H9 (cell line): ENCODE measurements at regions not wholly inside any gene's neighbourhood (a gene's known extent, or its start where the extent isn't known, plus 50 kb on each side); places are given as distances from the start of the nearest gene placed in this dataset.

Experiments
- DNase-seq: peaks from one replicate; pipeline ENCODE4 v3.0.0-alpha.2; 2017
- H2AFZ ChIP-seq: one replicate; pipeline ENCODE4 v1.6.1; 2013; ENCODE audit warnings: mild to moderate bottlenecking, low read length, control low read depth, moderate library complexity
- H2AK5ac ChIP-seq: 2 replicates; pipeline ENCODE4 v1.6.1; 2013; ENCODE audit warnings: low read length, control low read depth, mixed read lengths; ENCODE audit not compliant: insufficient read length
- H2BK120ac ChIP-seq: one replicate; pipeline ENCODE4 v1.6.1; 2013; ENCODE audit warnings: low read depth, mild to moderate bottlenecking, low read length, control low read depth, inconsistent platforms; ENCODE audit not compliant: poor library complexity, severe bottlenecking
- H2BK12ac ChIP-seq: 2 replicates; pipeline ENCODE4 v1.6.1; 2013; ENCODE audit warnings: low read length, control low read depth, mixed read lengths, low read depth; ENCODE audit not compliant: insufficient read length
- H2BK15ac ChIP-seq: 2 replicates; pipeline ENCODE4 v1.6.1; 2013; ENCODE audit warnings: low read depth, low read length, control low read depth
- H2BK20ac ChIP-seq: one replicate; pipeline ENCODE4 v1.6.1; 2013; ENCODE audit warnings: low read depth, mild to moderate bottlenecking, low read length, control low read depth, inconsistent platforms; ENCODE audit not compliant: poor library complexity, severe bottlenecking
- H2BK5ac ChIP-seq: 2 replicates; pipeline ENCODE4 v1.6.1; 2013; ENCODE audit warnings: low read length, control low read depth, mixed read lengths; ENCODE audit not compliant: insufficient read length
- H3K14ac ChIP-seq: 2 replicates; pipeline ENCODE4 v1.6.1; 2013; ENCODE audit warnings: low read length, control low read depth; ENCODE audit not compliant: insufficient read depth
- H3K18ac ChIP-seq: 2 replicates; pipeline ENCODE4 v1.6.1; 2013; ENCODE audit warnings: low read depth, mild to moderate bottlenecking, mixed read lengths, low read length, control low read depth; ENCODE audit not compliant: insufficient read length
- H3K23ac ChIP-seq: 2 replicates; pipeline ENCODE4 v1.6.1; 2013; ENCODE audit warnings: low read length, control low read depth, mixed read lengths, low read depth; ENCODE audit not compliant: insufficient read length
- H3K23me2 ChIP-seq: 2 replicates; pipeline ENCODE4 v1.6.1; 2013; ENCODE audit warnings: low read depth, mild to moderate bottlenecking, mixed read lengths, low read length, control low read depth; ENCODE audit not compliant: insufficient read length, poor library complexity, severe bottlenecking
- H3K27ac ChIP-seq: 2 replicates; pipeline ENCODE4 v1.5.1; 2013; ENCODE audit warnings: low read length, control low read depth, mixed read lengths, low read depth; ENCODE audit not compliant: insufficient read length
- H3K27me3 ChIP-seq: 2 replicates; pipeline ENCODE4 v1.6.1; 2013; ENCODE audit warnings: low read length, control low read depth, inconsistent platforms; ENCODE audit not compliant: insufficient read depth
- H3K4ac ChIP-seq: 2 replicates; pipeline ENCODE4 v1.6.1; 2013; ENCODE audit warnings: low read depth, mild to moderate bottlenecking, control low read depth, inconsistent platforms, low read length, moderate library complexity
- H3K4me1 ChIP-seq: 2 replicates; pipeline ENCODE4 v1.6.1; 2013; ENCODE audit warnings: low read length, control low read depth, inconsistent platforms; ENCODE audit not compliant: insufficient read depth
- H3K4me2 ChIP-seq: 2 replicates; pipeline ENCODE4 v1.6.1; 2013; ENCODE audit warnings: low read length, control low read depth, mixed read lengths; ENCODE audit not compliant: insufficient read length, insufficient read depth
- H3K56ac ChIP-seq: 2 replicates; pipeline ENCODE4 v1.6.1; 2013; ENCODE audit warnings: low read depth, mild to moderate bottlenecking, mixed read lengths, low read length, control low read depth; ENCODE audit not compliant: insufficient read length
- H3K79me1 ChIP-seq: 2 replicates; pipeline ENCODE4 v1.6.1; 2013; ENCODE audit warnings: low read depth, mild to moderate bottlenecking, moderate library complexity, low read length, control low read depth, inconsistent platforms; ENCODE audit not compliant: insufficient read depth, poor library complexity, severe bottlenecking
- H3K79me2 ChIP-seq: 2 replicates; pipeline ENCODE4 v1.6.1; 2013; ENCODE audit warnings: low read length, control low read depth, inconsistent platforms; ENCODE audit not compliant: insufficient read depth
- H3K9ac ChIP-seq: 2 replicates; pipeline ENCODE4 v1.6.1; 2013; ENCODE audit warnings: low read length, control low read depth, mixed read lengths; ENCODE audit not compliant: insufficient read length; ENCODE audit errors: extremely low read depth
- H3K9me3 ChIP-seq: one replicate; pipeline ENCODE4 v1.6.1; 2013; ENCODE audit warnings: low read depth, low read length, inconsistent platforms; ENCODE audit not compliant: control insufficient read depth
- H3T11ph ChIP-seq: one replicate; pipeline ENCODE4 v1.6.1; 2013; ENCODE audit warnings: mild to moderate bottlenecking, low read length, control low read depth, inconsistent platforms
- H4K20me1 ChIP-seq: one replicate; pipeline ENCODE4 v1.6.1; 2013; ENCODE audit not compliant: control insufficient read depth, insufficient read length, insufficient read depth
- H4K5ac ChIP-seq: 2 replicates; pipeline ENCODE4 v1.6.1; 2013; ENCODE audit warnings: low read depth, mild to moderate bottlenecking, mixed read lengths, low read length, control low read depth; ENCODE audit not compliant: insufficient read length
- H4K8ac ChIP-seq: replicated peaks from 2 replicates; pipeline ENCODE4 v1.6.1; 2013; ENCODE audit warnings: low read length, control low read depth, mixed read lengths, low read depth; ENCODE audit not compliant: insufficient read length
- H4K91ac ChIP-seq: 2 replicates; pipeline ENCODE4 v1.6.1; 2013; ENCODE audit warnings: low read depth, mild to moderate bottlenecking, moderate library complexity, mixed read lengths, low read length, control low read depth; ENCODE audit not compliant: insufficient read length
- H3K27ac Mint-ChIP-seq, 3 experiments: 2 replicates in 2 of 3; 3 replicates in 1 of 3; pipeline ENCODE4 v1.8.0; 2020 to 2021; ENCODE audit warnings: mixed read lengths in 3 of 3, mild to moderate bottlenecking in 1 of 3, moderate library complexity in 1 of 3
- H3K27me3 Mint-ChIP-seq: 2 replicates; pipeline ENCODE4 v1.8.0; 2021; ENCODE audit warnings: low read depth, mild to moderate bottlenecking, moderate library complexity, mixed read lengths
- H3K36me3 Mint-ChIP-seq, 3 experiments: 2 replicates in 2 of 3; 3 replicates in 1 of 3; pipeline ENCODE4 v1.8.0; 2020 to 2021; ENCODE audit warnings: low read depth in 3 of 3, mixed read lengths in 3 of 3; ENCODE audit not compliant: insufficient read depth in 1 of 3
- H3K4me1 Mint-ChIP-seq, 2 experiments: 2 replicates each; pipeline ENCODE4 v1.8.0; 2020; ENCODE audit warnings: mixed read lengths in 2 of 2
- H3K4me3 Mint-ChIP-seq, 2 experiments: 2 replicates in 1 of 2; 3 replicates in 1 of 2; pipeline ENCODE4 v1.8.0; 2020 to 2021; ENCODE audit warnings: mild to moderate bottlenecking in 2 of 2, mixed read lengths in 2 of 2, moderate library complexity in 1 of 2
- H3K9me3 Mint-ChIP-seq, 2 experiments: 2 replicates in 1 of 2; 3 replicates in 1 of 2; pipeline ENCODE4 v1.8.0; 2020; ENCODE audit warnings: mild to moderate bottlenecking in 2 of 2, mixed read lengths in 2 of 2, moderate library complexity in 1 of 2
- CTCF ChIP-seq: fragments of 200-600 bp; sonication (generic); conservative IDR thresholded peaks from 3 replicates; pipeline ENCODE4 v1.8.0; 2021; ENCODE audit warnings: antibody characterized with exemption, mild to moderate bottlenecking
- WGBS: extraction: QIAGEN DNeasy Blood & Tissue Kit; methylation state at CpG from one replicate; pipeline ENCODE4 v1.1.7; 2013; ENCODE audit warnings: missing lambda C conversion rate, low lambda C conversion rate, mixed read lengths; ENCODE audit not compliant: insufficient read length; ENCODE audit errors: extremely low coverage; 5-methylcytosine and 5-hydroxymethylcytosine counted together

DNA sequence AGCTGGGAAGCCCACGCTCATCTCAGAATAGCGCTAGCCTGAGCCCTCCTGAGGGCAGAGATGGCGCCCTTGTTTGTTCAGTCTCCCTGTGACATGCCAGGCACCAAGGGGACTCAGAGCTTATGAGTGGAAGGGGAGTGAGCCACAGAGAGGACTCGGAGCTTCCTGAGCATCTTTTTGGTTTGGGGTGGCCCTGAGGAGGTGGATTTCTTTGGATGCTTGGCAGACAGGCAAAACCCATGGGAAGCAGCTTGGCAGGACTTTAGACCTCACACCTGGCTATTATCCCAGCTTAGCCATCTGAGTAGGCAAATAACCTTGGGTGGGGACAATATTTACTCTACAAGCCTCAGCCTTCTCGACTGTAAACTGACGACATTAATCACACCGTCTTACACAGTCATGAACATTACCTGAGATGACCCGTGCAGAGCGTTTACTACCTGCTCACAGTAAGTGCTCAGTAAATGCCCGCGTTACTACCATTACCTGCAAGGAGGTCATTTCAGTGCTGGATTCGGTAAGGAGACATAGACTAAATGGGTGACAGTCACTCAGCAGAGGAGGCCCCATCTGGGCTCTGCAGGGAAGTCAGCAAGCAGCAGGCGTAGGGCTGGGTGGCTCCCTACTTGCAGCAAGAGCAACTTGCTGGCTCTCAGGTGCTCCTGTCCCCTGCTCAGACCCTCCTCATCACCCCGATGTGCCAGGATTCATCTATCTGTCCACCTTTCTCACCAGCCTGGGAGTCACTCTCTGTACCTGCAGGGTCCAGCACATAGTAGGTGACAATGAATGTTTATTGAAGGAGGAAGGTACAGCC is 54.9 kb downstream of the KLHDC7A start:
- Histone ChIP-seq H4K5ac (no peak overlapping the region), H2AK5ac (no peak overlapping the region), H2BK20ac (no peak overlapping the region), H3K56ac (no peak overlapping the region), H2BK12ac (no peak overlapping the region), H4K20me1 (no peaks in the 10 kb centered on the region), H4K8ac (no peak overlapping the region), H3K79me1 (no peaks in the 10 kb centered on the region), H3K9me3 (no peaks in the 10 kb centered on the region), H2AFZ (no peak overlapping the region), H3K79me2 (no peaks in the 10 kb centered on the region), H3K14ac (no peak overlapping the region), H3K27me3 (no peaks in the 10 kb centered on the region; the same call in 1 of the 2 replicates), H2BK15ac (no peak overlapping the region), H3K9ac (no peak overlapping the region), H4K91ac (no peak overlapping the region), H3K4ac (no peak overlapping the region), H3K4me1 (no peaks in the 10 kb centered on the region; the same call in 1 of the 2 replicates), H3K23ac (no peak overlapping the region), H3T11ph (no peak overlapping the region), H3K23me2 (no peaks in the 10 kb centered on the region), H2BK5ac (no peak overlapping the region), H3K27ac (no peak overlapping the region), H3K4me2 (no peak overlapping the region), H2BK120ac (no peak overlapping the region), H3K18ac (no peak overlapping the region)
- no peak for TF ChIP-seq CTCF
- no peaks in the 10 kb centered on the region for H3K9me3 Mint-ChIP-seq
- no peaks in the 10 kb centered on the region for H3K36me3 Mint-ChIP-seq
- H3K27me3 Mint-ChIP-seq, result peaks cover 52% of the 10 kb centered on the region
- DNase-seq, result peak; percentile 24
- WGBS, result no CpG with 5 or more reads among the region's 14 CpGs
- H3K4me1 Mint-ChIP-seq, result peaks cover 8 to 10% of the 10 kb centered on the region in 2 experiments
- no peak overlapping the region for H3K4me3 Mint-ChIP-seq
- no peak overlapping the region for H3K27ac Mint-ChIP-seq
